Prostate gland (tissue), 2 donors: ENCODE measurements at regions not wholly inside any gene's neighbourhood (a gene's known extent, or its start where the extent isn't known, plus 50 kb on each side); places are given as distances from the start of the nearest gene placed in this dataset.

Experiments
- CTCF ChIP-seq, 4 experiments: fragments of 200-600 bp in 2 of 4; fragments of 450-650 bp in 2 of 4; sonication (generic) in 2 of 4; IDR thresholded peaks; 1 replicate in 3 of 4; 2 replicates in 1 of 4; pipeline ENCODE4 v1.5.1; 2016 to 2019; ENCODE audit warnings: antibody characterized with exemption in 4 of 4, mild to moderate bottlenecking in 2 of 4, moderate library complexity in 2 of 4
- POLR2A ChIP-seq: fragments of 450-650 bp; IDR thresholded peaks from one replicate; pipeline ENCODE4 v1.6.1; 2016; ENCODE audit warnings: antibody characterized with exemption, mild to moderate bottlenecking
- POLR2AphosphoS5 ChIP-seq: sonication (generic); formaldehyde crosslinking; IDR thresholded peaks from one replicate; pipeline ENCODE4 v1.6.1; 2017; ENCODE audit warnings: antibody characterized with exemption

- TF ChIP-seq CTCF (IDR thresholded peaks at IDR 0.05) (no peak), POLR2A (no peak), POLR2AphosphoS5 (no peak)
Observed at GRCh38 chr9:88808019-88808656, 183.1 kb upstream of the S1PR3 start.
